Liver (tissue), 8 donors: ENCODE measurements at regions not wholly inside any gene's neighbourhood (a gene's known extent, or its start where the extent isn't known, plus 50 kb on each side); places are given as distances from the start of the nearest gene placed in this dataset.

Experiments
- DNase-seq: peaks from one replicate; pipeline ENCODE4 v3.0.0-alpha.2; 2017; ENCODE audit warnings: low spot score
- H3K27ac ChIP-seq, 2 donors: one replicate each; pipeline ENCODE4 v1.7.0; 2013; ENCODE audit warnings: inconsistent platforms in 2 of 2, low read length in 2 of 2, control low read depth in 1 of 2, low read depth in 1 of 2, mild to moderate bottlenecking in 1 of 2
- H3K27me3 ChIP-seq, 4 donors: one replicate each; pipeline versions ENCODE4 v1.6.1 to v1.7.0; 2013; ENCODE audit warnings: low read length in 3 of 4, inconsistent platforms in 1 of 4, mild to moderate bottlenecking in 1 of 4, moderate library complexity in 1 of 4; ENCODE audit not compliant: control insufficient read depth in 4 of 4, insufficient read depth in 4 of 4
- H3K36me3 ChIP-seq, 4 donors: one replicate each; pipeline versions ENCODE4 v1.6.1 to v1.7.0; 2013; ENCODE audit warnings: low read length in 3 of 4, mild to moderate bottlenecking in 3 of 4, low read depth in 1 of 4, moderate library complexity in 1 of 4; ENCODE audit not compliant: control insufficient read depth in 4 of 4, insufficient read depth in 3 of 4
- H3K4me1 ChIP-seq, 4 donors: one replicate each; pipeline versions ENCODE4 v1.6.1 to v1.7.0; 2013; ENCODE audit warnings: low read length in 3 of 4, mild to moderate bottlenecking in 3 of 4, moderate library complexity in 1 of 4; ENCODE audit not compliant: control insufficient read depth in 4 of 4, insufficient read depth in 4 of 4
- H3K4me3 ChIP-seq, 3 donors: one replicate each; pipeline versions ENCODE4 v1.6.1 to v1.7.0; 2013; ENCODE audit warnings: low read length in 3 of 3, control low read depth in 1 of 3, low read depth in 1 of 3, mild to moderate bottlenecking in 1 of 3
- H3K9ac ChIP-seq, 2 donors: one replicate each; pipeline ENCODE4 v1.7.0; 2013; ENCODE audit warnings: low read length in 2 of 2, mild to moderate bottlenecking in 2 of 2, moderate library complexity in 2 of 2, control low read depth in 1 of 2, low read depth in 1 of 2
- H3K9me3 ChIP-seq, 4 donors: one replicate each; pipeline versions ENCODE4 v1.6.1 to v1.7.0; 2013; ENCODE audit warnings: low read length in 3 of 4; ENCODE audit not compliant: control insufficient read depth in 4 of 4
- EGR1 ChIP-seq, 2 donors: IDR thresholded peaks; 2 replicates each; pipeline ENCODE4 v1.6.1; 2016 to 2018; ENCODE audit warnings: antibody characterized with exemption in 2 of 2, low read depth in 2 of 2
- FOXA2 ChIP-seq: IDR thresholded peaks from 2 replicates; pipeline ENCODE4 v1.6.1; 2016; ENCODE audit warnings: antibody characterized with exemption
- HNF4A ChIP-seq, 2 donors: conservative IDR thresholded peaks; 2 replicates each; pipeline ENCODE4 v1.6.1; 2016; ENCODE audit warnings: antibody characterized with exemption in 2 of 2, mild to moderate bottlenecking in 2 of 2
- HNF4G ChIP-seq: IDR thresholded peaks from 2 replicates; pipeline ENCODE4 v1.6.1; 2016; ENCODE audit warnings: antibody characterized with exemption
- JUND ChIP-seq, 2 donors: IDR thresholded peaks; 2 replicates each; pipeline ENCODE4 v1.6.1; 2016; ENCODE audit warnings: antibody characterized with exemption in 2 of 2
- NR2F2 ChIP-seq: IDR thresholded peaks from 2 replicates; pipeline ENCODE4 v1.6.1; 2016; ENCODE audit warnings: antibody characterized with exemption
- RAD21 ChIP-seq, 2 donors: IDR thresholded peaks; 2 replicates each; pipeline ENCODE4 v1.6.1; 2016; ENCODE audit warnings: antibody characterized with exemption in 2 of 2, mild to moderate bottlenecking in 2 of 2
- RXRA ChIP-seq, 2 donors: IDR thresholded peaks; 2 replicates each; pipeline ENCODE4 v1.6.1; 2017 to 2018; ENCODE audit warnings: antibody characterized with exemption in 2 of 2, mild to moderate bottlenecking in 1 of 2
- SP1 ChIP-seq: IDR thresholded peaks from 2 replicates; pipeline ENCODE4 v1.6.1; 2018; ENCODE audit warnings: antibody characterized with exemption, mild to moderate bottlenecking
- TAF1 ChIP-seq: conservative IDR thresholded peaks from 2 replicates; pipeline ENCODE4 v1.6.1; 2016; ENCODE audit warnings: antibody characterized with exemption, mild to moderate bottlenecking
- WGBS: extraction: QIAGEN DNeasy Blood & Tissue Kit; methylation state at CpG from one replicate; pipeline ENCODE4 v1.1.7; 2013; 5-methylcytosine and 5-hydroxymethylcytosine counted together
- TF ChIP-seq, protein P1 (sequence below): IDR thresholded peaks from 2 replicates; pipeline ENCODE4 v1.6.1; 2016; ENCODE audit warnings: antibody characterized with exemption
- TF ChIP-seq, protein P2 (sequence below): fragments of 150-350 bp; IDR thresholded peaks from 2 replicates; pipeline ENCODE4 v1.5.1; 2017; ENCODE audit warnings: improper control_type of control experiment, low read depth, low read length; ENCODE audit not compliant: missing input control
- TF ChIP-seq, protein P3 (sequence below): IDR thresholded peaks from 2 replicates; pipeline ENCODE4 v1.6.1; 2016; ENCODE audit warnings: antibody characterized with exemption
- donor health status: healthy.
- donor health status: healthy.
- donor health status: healthy.
- donor health status: healthy.
- donor health status: healthy.

DNA sequence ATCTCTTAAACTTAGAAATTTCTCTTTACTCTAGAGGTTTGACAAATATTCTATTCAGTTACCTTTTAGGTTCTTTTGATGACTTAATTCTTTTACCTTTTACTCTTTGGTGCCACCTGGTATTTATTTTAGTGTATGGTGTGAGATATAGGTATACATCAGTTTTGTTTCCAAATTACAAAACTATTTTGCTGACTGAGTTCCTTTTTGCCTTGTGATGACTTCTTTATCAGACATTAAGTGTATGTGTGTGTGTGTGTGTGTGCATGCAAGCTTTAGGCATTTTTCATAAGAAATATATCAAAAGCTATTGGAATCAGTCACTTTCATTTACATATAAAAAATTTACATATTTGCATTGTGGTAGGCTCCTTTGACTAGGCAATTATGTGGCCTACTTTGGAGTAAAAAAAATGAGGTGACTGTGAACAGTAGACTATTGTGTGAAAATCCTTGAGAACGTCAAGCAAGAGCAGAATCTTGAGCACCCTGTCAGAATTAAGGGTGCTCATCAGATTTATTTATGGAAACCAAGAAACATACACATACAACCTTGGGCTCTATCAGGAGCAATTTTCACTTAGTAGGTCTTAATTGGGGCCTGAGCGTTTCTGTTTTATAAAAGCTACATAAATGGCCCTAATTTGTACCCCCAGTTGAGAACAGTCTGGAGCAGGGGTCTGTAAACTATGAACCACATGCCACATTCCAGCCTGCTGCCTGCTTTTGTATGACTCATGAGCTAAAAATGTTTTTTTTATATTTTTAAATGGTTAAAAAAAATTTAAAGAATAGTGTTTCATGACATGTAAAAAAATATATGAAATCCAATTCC lies 415.9 kb downstream of the SLC4A3 start:
- Histone ChIP-seq H3K27me3 (peaks cover 0 to 5% (median 0%) of the 10 kb centered on the region in 4 donors), H3K27ac (no peak overlapping the region), H3K4me3 (no peak overlapping the region), H3K4me1 (no peaks in the 10 kb centered on the region), H3K36me3 (no peaks in the 10 kb centered on the region), H3K9ac (no peak overlapping the region), H3K9me3 (peaks cover 0 to 3% (median 0%) of the 10 kb centered on the region in 4 donors)
- no peak for TF ChIP-seq HNF4A (conservative IDR thresholded peaks at IDR 0.05)
- no peak for TF ChIP-seq HNF4G
- no peak for TF ChIP-seq RAD21 (IDR thresholded peaks at IDR 0.05)
- no peak for TF ChIP-seq JUND (IDR thresholded peaks at IDR 0.05)
- TF ChIP-seq, protein P1, sequence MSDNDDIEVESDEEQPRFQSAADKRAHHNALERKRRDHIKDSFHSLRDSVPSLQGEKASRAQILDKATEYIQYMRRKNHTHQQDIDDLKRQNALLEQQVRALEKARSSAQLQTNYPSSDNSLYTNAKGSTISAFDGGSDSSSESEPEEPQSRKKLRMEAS = no peak
- no peak for DNase-seq
- 38% methylated on average over 2 of the region's 2 CpGs for WGBS

DNA sequence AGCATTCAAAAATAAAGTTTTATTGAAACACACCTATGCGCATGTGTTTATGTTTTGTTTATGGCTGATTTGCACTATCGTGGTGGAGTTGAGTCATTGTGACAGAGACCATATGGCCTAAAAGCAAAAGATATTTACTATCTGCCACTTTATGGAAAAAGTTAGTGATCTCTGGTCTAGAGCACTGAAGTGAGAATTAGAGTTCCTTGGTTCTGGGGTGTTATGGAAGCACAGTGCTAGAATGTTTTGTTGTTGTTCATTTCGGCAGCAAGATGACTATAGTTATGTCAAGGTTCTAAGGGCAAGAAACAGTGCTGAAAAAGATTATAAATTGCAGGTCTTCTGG lies 416.5 kb downstream of the SLC4A3 start:
- WGBS = 84% methylated on average over 3 of the region's 3 CpGs
- no peak for DNase-seq

More for the DNA sequence above, 416.5 kb downstream of the SLC4A3 start:
- Histone ChIP-seq H3K27ac (no peak overlapping the region), H3K9ac (no peak overlapping the region), H3K4me3 (no peak overlapping the region), H3K4me1 (no peaks in the 10 kb centered on the region), H3K27me3 (peaks cover 0 to 5% (median 0%) of the 10 kb centered on the region in 4 donors), H3K36me3 (no peaks in the 10 kb centered on the region), H3K9me3 (peaks cover 0 to 3% (median 0%) of the 10 kb centered on the region in 4 donors)
- TF ChIP-seq, protein P1 = no peak
- TF ChIP-seq HNF4G (no peak), SP1 (no peak), JUND (IDR thresholded peaks at IDR 0.05) (no peak), HNF4A (conservative IDR thresholded peaks at IDR 0.05) (no peak), FOXA2 (no peak), NR2F2 (no peak), RXRA (IDR thresholded peaks at IDR 0.05) (no peak), EGR1 (IDR thresholded peaks at IDR 0.05; ENCODE audit: low read depth in 2 of 2) (no peak), RAD21 (IDR thresholded peaks at IDR 0.05) (no peak), TAF1 (no peak)
- TF ChIP-seq, protein P2, sequence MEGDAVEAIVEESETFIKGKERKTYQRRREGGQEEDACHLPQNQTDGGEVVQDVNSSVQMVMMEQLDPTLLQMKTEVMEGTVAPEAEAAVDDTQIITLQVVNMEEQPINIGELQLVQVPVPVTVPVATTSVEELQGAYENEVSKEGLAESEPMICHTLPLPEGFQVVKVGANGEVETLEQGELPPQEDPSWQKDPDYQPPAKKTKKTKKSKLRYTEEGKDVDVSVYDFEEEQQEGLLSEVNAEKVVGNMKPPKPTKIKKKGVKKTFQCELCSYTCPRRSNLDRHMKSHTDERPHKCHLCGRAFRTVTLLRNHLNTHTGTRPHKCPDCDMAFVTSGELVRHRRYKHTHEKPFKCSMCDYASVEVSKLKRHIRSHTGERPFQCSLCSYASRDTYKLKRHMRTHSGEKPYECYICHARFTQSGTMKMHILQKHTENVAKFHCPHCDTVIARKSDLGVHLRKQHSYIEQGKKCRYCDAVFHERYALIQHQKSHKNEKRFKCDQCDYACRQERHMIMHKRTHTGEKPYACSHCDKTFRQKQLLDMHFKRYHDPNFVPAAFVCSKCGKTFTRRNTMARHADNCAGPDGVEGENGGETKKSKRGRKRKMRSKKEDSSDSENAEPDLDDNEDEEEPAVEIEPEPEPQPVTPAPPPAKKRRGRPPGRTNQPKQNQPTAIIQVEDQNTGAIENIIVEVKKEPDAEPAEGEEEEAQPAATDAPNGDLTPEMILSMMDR = no peak
- TF ChIP-seq, protein P3, sequence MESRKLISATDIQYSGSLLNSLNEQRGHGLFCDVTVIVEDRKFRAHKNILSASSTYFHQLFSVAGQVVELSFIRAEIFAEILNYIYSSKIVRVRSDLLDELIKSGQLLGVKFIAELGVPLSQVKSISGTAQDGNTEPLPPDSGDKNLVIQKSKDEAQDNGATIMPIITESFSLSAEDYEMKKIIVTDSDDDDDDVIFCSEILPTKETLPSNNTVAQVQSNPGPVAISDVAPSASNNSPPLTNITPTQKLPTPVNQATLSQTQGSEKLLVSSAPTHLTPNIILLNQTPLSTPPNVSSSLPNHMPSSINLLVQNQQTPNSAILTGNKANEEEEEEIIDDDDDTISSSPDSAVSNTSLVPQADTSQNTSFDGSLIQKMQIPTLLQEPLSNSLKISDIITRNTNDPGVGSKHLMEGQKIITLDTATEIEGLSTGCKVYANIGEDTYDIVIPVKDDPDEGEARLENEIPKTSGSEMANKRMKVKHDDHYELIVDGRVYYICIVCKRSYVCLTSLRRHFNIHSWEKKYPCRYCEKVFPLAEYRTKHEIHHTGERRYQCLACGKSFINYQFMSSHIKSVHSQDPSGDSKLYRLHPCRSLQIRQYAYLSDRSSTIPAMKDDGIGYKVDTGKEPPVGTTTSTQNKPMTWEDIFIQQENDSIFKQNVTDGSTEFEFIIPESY = no peak
